ENCODE measurements at regions not wholly inside any gene's neighbourhood (a gene's known extent, or its start where the extent isn't known, plus 50 kb on each side); places are given as distances from the start of the nearest gene placed in this dataset.

DNA sequence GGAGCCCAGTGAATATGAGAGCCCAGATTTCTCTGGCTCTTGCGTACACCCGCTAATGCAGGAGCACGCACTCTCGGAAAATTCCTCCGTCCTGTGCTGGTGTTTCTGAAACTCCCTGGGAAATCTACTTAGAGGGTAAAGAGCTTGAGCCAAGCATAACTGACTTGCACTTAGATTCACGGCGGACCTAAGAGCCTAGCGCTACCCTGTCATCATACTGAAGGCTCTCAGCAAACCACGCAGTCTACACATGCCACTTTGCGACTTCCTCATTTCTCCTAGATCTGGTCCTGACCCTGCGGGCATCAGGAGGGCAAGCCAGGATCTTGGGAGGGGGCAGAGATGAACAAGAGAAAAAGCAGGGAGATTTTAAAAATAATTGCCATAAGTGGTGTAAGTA, 324.7 kb downstream of the CD83 start (continued):
- TF ChIP-seq, protein P1, sequence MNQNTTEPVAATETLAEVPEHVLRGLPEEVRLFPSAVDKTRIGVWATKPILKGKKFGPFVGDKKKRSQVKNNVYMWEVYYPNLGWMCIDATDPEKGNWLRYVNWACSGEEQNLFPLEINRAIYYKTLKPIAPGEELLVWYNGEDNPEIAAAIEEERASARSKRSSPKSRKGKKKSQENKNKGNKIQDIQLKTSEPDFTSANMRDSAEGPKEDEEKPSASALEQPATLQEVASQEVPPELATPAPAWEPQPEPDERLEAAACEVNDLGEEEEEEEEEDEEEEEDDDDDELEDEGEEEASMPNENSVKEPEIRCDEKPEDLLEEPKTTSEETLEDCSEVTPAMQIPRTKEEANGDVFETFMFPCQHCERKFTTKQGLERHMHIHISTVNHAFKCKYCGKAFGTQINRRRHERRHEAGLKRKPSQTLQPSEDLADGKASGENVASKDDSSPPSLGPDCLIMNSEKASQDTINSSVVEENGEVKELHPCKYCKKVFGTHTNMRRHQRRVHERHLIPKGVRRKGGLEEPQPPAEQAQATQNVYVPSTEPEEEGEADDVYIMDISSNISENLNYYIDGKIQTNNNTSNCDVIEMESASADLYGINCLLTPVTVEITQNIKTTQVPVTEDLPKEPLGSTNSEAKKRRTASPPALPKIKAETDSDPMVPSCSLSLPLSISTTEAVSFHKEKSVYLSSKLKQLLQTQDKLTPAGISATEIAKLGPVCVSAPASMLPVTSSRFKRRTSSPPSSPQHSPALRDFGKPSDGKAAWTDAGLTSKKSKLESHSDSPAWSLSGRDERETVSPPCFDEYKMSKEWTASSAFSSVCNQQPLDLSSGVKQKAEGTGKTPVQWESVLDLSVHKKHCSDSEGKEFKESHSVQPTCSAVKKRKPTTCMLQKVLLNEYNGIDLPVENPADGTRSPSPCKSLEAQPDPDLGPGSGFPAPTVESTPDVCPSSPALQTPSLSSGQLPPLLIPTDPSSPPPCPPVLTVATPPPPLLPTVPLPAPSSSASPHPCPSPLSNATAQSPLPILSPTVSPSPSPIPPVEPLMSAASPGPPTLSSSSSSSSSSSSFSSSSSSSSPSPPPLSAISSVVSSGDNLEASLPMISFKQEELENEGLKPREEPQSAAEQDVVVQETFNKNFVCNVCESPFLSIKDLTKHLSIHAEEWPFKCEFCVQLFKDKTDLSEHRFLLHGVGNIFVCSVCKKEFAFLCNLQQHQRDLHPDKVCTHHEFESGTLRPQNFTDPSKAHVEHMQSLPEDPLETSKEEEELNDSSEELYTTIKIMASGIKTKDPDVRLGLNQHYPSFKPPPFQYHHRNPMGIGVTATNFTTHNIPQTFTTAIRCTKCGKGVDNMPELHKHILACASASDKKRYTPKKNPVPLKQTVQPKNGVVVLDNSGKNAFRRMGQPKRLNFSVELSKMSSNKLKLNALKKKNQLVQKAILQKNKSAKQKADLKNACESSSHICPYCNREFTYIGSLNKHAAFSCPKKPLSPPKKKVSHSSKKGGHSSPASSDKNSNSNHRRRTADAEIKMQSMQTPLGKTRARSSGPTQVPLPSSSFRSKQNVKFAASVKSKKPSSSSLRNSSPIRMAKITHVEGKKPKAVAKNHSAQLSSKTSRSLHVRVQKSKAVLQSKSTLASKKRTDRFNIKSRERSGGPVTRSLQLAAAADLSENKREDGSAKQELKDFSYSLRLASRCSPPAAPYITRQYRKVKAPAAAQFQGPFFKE (tag by site-specific recombination; IDR thresholded peaks at IDR 0.05; ENCODE audit: borderline replicate concordance) = no peak
- TF ChIP-seq ZNF211 (tag by site-specific recombination; IDR thresholded peaks at IDR 0.05; ENCODE audit: low read depth) (no peak), ZNF114 (tag by site-specific recombination; IDR thresholded peaks at IDR 0.05) (no peak), ZNF521 (tag by site-specific recombination; IDR thresholded peaks at IDR 0.05) (no peak), ZNF837 (tag by site-specific recombination; IDR thresholded peaks at IDR 0.05) (no peak), ZNF624 (tag by site-specific recombination; IDR thresholded peaks at IDR 0.05) (no peak), SP3 (tag by site-specific recombination; IDR thresholded peaks at IDR 0.05) (no peak), ZNF777 (tag by site-specific recombination; IDR thresholded peaks at IDR 0.05; ENCODE audit: borderline replicate concordance) (no peak)

DNA sequence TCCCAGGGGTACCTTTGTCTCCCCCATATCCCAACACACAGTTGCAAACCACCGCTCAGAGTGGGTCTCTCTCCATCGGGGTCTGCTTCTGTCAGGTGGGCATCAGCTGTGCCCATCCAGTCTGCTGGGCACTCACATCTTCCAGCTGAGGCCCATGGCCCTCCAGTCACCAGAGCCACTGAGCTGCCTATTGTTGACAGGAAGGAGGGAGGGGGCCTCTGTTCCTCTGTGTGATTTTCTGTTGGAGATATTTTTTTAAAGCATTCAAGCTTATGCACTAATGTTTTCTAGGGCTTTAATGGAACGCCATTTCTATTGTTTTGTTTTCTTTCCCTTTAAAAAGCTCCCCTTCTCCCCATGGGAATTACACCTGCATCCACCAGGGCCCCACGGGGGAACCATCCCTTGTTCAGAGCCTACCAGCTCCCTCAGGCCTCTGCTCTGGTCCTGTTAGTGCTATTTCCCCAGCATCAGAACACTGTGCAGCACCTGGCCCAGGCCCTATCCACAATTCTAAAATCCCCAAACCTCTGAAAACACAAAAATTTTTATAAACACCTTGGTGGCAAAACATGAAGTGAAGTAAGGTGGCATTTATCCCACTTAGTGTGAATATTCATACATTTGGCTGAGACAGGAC, 326.2 kb downstream of the CD83 start:
- ChIA-PET CTCF (no interaction called here), POLR2A (no interaction called here)
- H3K9me3 ChIP-seq (ENCODE audit: control insufficient read depth, insufficient read depth, low read depth, low read length) = no peaks in the 10 kb centered on the region
- TF ChIP-seq ZNF354C (tag by site-specific recombination; IDR thresholded peaks at IDR 0.05; ENCODE audit: borderline replicate concordance, low read depth) (no peak), ZNF777 (tag by site-specific recombination; IDR thresholded peaks at IDR 0.05; ENCODE audit: borderline replicate concordance) (no peak), KLF8 (tag by site-specific recombination; IDR thresholded peaks at IDR 0.05) (no peak), ZNF677 (tag by site-specific recombination; IDR thresholded peaks at IDR 0.05) (no peak), ZNF626 (tag by site-specific recombination; IDR thresholded peaks at IDR 0.05) (no peak), ZNF548 (tag by site-specific recombination; IDR thresholded peaks at IDR 0.05) (no peak), GLI2 (tag by site-specific recombination; IDR thresholded peaks at IDR 0.05; ENCODE audit: borderline replicate concordance, low read depth) (no peak), ZNF473 (tag by site-specific recombination; IDR thresholded peaks at IDR 0.05) (no peak), ZNF239 (tag by site-specific recombination; IDR thresholded peaks at IDR 0.05) (no peak), IKZF3 (tag by site-specific recombination; IDR thresholded peaks at IDR 0.05) (no peak), ZNF10 (tag by site-specific recombination; IDR thresholded peaks at IDR 0.05) (no peak), ZNF335 (tag by site-specific recombination; conservative IDR thresholded peaks at IDR 0.05) (no peak), ZNF112 (tag by site-specific recombination; IDR thresholded peaks at IDR 0.05) (no peak), ZNF530 (tag by site-specific recombination; IDR thresholded peaks at IDR 0.05; ENCODE audit: low read depth) (no peak), ZNF155 (tag by site-specific recombination; IDR thresholded peaks at IDR 0.05) (no peak), GFI1B (tag by site-specific recombination; IDR thresholded peaks at IDR 0.05) (no peak), TCF7L2 (IDR thresholded peaks at IDR 0.05; ENCODE audit: borderline replicate concordance, low read depth, low read length) (no peak), ZNF114 (tag by site-specific recombination; IDR thresholded peaks at IDR 0.05) (no peak), ZNF585B (tag by site-specific recombination; IDR thresholded peaks at IDR 0.05) (no peak)
- TF ChIP-seq, protein P2, sequence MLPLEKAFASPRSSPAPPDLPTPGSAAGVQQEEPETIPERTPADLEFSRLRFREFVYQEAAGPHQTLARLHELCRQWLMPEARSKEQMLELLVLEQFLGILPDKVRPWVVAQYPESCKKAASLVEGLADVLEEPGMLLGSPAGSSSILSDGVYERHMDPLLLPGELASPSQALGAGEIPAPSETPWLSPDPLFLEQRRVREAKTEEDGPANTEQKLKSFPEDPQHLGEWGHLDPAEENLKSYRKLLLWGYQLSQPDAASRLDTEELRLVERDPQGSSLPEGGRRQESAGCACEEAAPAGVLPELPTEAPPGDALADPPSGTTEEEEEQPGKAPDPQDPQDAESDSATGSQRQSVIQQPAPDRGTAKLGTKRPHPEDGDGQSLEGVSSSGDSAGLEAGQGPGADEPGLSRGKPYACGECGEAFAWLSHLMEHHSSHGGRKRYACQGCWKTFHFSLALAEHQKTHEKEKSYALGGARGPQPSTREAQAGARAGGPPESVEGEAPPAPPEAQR (tag by site-specific recombination; IDR thresholded peaks at IDR 0.05) = no peak
- no peaks in the 10 kb centered on the region for H3K4me1 ChIP-seq (ENCODE audit: control insufficient read depth, insufficient read depth, low read length)
- H3K4me3 ChIP-seq (ENCODE audit: low read depth, low read length) = no peak overlapping the region
- no peak overlapping the region for H3K27ac ChIP-seq (ENCODE audit: extremely low read depth, low read depth, low read length)
- no peaks in the 10 kb centered on the region for H3K36me3 ChIP-seq (ENCODE audit: control insufficient read depth in 2 of 2, insufficient read depth in 1 of 2, low read length in 2 of 2)
